GM13977 (cell line): ENCODE measurements at regions not wholly inside any gene's neighbourhood (a gene's known extent, or its start where the extent isn't known, plus 50 kb on each side); places are given as distances from the start of the nearest gene placed in this dataset.
"Not testable (repeated sequence)": the region's sequence is repeated elsewhere in the genome, so short reads cannot be mapped to it uniquely, and the experiment has no call there.

Source experiments
- DNase-seq: peaks from one replicate; pipeline ENCODE4 v3.0.0; 2012; ENCODE audit warnings: low spot score
- in situ Hi-C: fragments of 300-500 bp; cut with MboI; formaldehyde crosslinking; loops from one replicate; pipeline ENCODE4 v1.12.0; 2022; ENCODE audit warnings: low sequenced_read_pairs, low pct_unique_long_range_greater_than_20kb, mixed read lengths, inconsistent platforms; ENCODE audit not compliant: unreplicated experiment
- TF ChIP-seq, protein P1 (sequence below): IDR thresholded peaks from 2 replicates; pipeline ENCODE4 v1.5.1; 2012; ENCODE audit warnings: mild to moderate bottlenecking, control low read depth; ENCODE audit not compliant: insufficient read depth; ENCODE audit errors: extremely low read depth, missing control alignments

DNA sequence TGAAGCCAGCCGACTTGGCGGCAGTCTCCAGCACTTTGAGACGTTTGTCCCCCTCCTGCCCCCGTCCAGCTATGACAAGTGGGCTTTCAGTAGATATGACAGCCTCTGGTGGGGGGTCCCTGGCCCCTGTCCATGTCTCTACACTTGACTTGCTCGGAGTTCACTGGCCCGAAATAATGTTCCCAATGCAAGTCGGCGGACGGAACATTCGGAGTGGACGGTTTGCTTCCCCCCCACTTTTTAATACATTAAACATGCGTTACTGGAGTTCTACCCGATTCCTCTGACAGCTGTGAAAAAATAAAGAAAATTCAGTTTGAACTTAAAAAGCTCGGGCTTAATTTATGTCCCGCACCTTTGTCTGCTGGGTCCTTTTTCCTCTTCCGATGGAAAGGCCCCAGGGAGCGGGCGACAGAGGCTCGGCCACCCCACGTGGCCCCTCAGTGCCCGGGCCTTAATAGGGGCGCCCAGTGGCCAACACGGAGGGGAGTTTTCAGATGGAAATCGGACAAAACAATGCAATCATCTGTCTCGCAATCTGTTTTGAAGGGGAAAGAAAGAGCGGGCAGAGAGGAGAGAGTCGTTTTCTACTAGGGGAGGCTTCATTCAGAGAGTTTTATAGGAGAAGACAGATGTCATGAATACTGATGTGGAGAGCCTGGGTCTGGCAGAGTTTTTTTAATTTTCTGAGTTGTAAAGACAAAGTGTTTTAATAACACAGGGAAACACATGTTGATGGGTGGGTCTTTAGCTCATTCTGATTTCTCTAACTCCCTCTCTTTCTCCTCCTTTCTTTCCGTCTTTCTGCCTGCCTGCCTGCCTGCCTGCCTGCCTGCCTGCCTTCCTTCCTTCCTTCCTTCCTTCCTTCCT lies 50.2 kb downstream of the SMIM38 start:
- DNase-seq = no peak
- TF ChIP-seq, protein P1, sequence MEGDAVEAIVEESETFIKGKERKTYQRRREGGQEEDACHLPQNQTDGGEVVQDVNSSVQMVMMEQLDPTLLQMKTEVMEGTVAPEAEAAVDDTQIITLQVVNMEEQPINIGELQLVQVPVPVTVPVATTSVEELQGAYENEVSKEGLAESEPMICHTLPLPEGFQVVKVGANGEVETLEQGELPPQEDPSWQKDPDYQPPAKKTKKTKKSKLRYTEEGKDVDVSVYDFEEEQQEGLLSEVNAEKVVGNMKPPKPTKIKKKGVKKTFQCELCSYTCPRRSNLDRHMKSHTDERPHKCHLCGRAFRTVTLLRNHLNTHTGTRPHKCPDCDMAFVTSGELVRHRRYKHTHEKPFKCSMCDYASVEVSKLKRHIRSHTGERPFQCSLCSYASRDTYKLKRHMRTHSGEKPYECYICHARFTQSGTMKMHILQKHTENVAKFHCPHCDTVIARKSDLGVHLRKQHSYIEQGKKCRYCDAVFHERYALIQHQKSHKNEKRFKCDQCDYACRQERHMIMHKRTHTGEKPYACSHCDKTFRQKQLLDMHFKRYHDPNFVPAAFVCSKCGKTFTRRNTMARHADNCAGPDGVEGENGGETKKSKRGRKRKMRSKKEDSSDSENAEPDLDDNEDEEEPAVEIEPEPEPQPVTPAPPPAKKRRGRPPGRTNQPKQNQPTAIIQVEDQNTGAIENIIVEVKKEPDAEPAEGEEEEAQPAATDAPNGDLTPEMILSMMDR = no peak
- in situ Hi-C loops = no loop called here

DNA sequence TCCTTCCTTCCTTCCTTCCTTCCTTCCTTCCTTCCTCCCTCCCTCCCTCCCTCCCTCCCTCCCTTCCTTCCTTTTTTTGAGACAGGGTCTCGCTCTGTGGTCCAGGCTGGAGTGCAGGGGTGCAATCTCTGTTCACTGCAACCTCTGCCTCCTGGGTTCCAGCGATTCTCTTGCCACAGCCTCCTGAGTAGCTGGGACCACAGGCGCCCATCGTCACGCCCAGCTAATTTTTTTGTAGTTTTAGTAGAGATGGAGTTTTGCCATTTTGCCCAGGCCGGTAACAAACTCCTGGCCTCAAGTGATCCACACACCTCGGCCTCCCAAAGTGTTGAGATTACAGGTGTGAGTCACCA lies 50.9 kb downstream of the SMIM38 start:
- DNase-seq, in situ Hi-C loops: not testable (repeated sequence)

DNA sequence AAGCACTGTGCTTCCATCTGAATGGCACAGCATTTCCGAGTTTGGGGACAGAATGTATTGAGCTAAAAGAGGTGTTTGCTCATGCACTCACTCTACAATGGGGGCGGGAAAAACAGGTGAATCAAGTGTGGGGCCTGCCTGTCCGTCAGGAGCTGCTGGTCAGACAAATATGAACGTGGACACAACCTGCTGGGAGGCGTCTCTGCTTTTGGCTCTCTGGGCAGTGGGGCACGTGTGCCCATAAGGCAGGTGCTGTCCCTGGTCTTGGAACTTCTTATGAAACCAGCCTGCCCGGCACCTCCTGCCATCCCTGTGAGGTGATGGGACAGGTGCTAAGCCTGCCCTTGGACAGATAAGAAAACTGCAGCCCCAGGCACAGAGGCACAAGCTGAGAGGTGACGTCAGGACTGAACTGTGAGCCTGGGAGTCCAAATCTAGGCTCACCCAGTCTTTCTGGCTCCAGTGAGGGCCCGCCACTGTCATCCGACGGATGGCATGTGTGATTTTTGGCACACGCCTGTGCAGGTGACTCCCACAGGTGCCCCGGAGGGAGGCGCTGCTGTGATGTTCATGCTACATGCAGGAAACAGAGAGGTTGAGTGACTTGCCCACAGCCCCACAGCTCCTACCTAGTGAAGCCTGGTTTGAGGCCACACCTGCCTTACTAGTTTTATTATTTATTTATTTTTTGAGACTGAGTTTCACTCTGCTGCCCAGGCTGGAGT lies 51.6 kb downstream of the SMIM38 start:
- no peak for DNase-seq
- TF ChIP-seq, protein P1 = no peak
- in situ Hi-C loops = no loop called here

DNA sequence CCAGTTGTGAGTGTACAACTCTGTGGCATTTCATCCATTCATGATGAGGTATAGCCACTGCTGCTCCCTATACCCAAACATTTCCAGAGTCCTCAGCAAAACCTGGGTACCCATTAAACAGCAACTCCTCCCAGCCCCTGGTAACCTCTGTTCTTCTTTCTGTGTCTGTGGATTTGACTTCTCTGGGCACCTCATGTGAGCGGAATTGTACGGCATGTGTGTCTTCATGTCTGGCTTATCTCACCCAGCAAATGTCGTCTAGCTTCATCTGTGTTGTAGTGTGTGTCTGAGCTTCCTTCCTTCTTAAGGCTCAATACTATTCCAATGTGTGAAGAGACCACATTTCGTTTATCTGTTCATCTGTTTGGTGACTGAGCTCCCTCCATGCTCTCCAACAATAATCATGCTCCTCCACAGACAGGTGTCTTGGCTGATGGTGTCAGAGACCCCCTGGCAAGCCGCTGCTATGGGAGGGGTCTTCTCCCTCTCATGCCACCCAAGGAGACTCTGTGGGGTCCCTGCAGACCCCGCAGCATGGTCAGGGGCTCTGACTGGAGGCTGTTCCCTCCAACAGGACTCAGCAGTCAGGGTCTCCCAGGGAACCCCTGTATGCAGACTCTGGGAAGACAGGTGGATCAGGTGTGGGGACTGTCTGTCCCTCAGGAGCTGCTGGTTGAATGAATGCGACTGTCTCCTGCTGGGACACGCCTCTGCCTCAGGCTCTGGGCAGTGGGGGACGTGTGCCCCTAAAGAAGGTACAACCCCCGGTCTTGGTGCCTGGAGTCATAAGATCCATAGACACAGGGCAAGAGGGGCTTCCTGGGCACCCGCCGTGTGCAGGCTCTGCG lies 52.7 kb downstream of the SMIM38 start:
- in situ Hi-C loops = no loop called here
- TF ChIP-seq, protein P1 = no peak
- DNase-seq = no peak

DNA sequence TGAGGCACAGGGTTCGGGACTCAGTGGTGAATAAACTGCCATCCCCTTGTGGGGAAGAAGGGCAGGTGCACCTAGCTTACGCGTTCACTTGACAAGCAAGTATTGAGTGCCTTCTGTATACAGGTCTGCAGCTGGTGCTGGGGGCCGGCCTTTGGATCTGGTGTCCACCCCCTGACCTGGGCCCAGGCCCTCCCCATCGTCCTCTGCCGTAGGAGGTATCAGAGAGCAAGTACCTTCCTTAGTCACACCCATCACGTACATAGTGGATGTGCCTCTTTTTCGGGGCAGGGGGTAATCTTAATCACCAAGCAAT lies 53.3 kb downstream of the SMIM38 start:
- in situ Hi-C loops = no loop called here
- no peak for DNase-seq
- TF ChIP-seq, protein P1 = no peak

DNA sequence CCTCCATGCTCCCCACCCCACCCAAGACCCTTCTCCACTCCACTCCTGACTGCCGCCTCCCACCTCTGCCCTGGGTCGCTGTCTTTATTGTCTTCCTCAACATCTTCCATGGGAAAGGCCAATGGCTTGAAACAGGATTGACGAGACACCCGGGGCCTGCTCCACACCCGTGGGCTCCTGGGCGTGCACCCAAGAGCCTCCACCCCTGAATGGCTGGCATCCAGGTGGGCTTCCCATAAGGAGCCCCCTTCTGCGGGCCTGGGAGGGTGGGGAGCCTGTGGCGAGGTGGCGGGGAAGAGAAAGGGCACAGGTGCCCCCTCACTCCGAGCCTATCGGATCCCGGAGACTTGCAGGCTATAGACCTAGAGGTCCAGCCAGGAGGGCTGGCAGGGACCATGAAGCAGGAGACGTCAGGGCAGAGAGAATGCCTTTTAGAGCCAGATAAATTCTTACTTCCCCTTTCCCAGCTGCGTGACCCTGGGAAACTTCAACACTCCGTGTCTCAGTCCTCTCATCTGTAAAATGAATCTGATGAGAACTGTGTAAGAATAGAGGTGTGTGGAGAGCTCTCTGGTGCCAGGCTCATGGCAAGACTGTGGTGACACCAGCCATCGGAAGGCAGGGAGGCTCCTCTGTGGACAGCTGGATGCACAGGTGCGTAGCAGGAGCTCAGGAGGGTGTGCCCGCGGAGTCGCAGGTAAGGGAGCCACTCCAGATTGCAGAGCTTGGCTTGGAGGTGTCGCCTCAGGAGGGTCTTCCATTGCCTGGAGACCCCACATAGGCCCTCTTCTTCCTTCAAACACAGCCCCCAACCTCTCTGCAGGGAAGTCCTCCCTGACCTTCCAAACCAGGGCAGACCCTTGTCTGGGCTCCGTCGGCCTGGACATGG lies 53.9 kb downstream of the SMIM38 start:
- in situ Hi-C loops = no loop called here
- TF ChIP-seq, protein P1 = no peak
- no peak for DNase-seq
